H1 (cell line): ENCODE measurements at regions not wholly inside any gene's neighbourhood (a gene's known extent, or its start where the extent isn't known, plus 50 kb on each side); places are given as distances from the start of the nearest gene placed in this dataset.

ENCODE experiments used
- CTCF ChIP-seq, 3 experiments: IDR thresholded peaks; 1 replicate in 2 of 3; 2 replicates in 1 of 3; pipeline versions ENCODE4 v1.5.1 to v1.6.1; 2011; ENCODE audit warnings: low read length in 3 of 3, mild to moderate bottlenecking in 3 of 3, inconsistent platforms in 2 of 3, low read depth in 1 of 3, moderate library complexity in 1 of 3; ENCODE audit not compliant: insufficient read depth in 1 of 3; ENCODE audit errors: control extremely low read depth in 1 of 3
- FOSL1 ChIP-seq: IDR thresholded peaks from 2 replicates; pipeline ENCODE4 v1.6.1; 2011; ENCODE audit warnings: mild to moderate bottlenecking, low read depth, low read length, moderate library complexity; ENCODE audit not compliant: insufficient read depth
- KDM1A ChIP-seq: fragments of 200-600, 300-600 bp; sonication (generic); IDR thresholded peaks from 2 replicates; pipeline ENCODE4 v1.7.1; 2016; ENCODE audit warnings: mild to moderate bottlenecking, low read length, borderline replicate concordance
- TBP ChIP-seq: IDR thresholded peaks from 2 replicates; pipeline ENCODE4 v1.6.1; 2011; ENCODE audit warnings: low read depth, low read length, improper control_type of control experiment

GRCh38 chr4:137692205-137692604 lies 159.9 kb upstream of the PCDH18 start (continued):
- TF ChIP-seq CTCF (IDR thresholded peaks at IDR 0.05; ENCODE audit: control extremely low read depth in 1 of 3, insufficient read depth in 1 of 3, low read depth in 1 of 3, low read length in 3 of 3) (no peak), TBP (no peak), FOSL1 (no peak), KDM1A (no peak)
